Psoas muscle (tissue), 7 donors: ENCODE measurements at regions not wholly inside any gene's neighbourhood (a gene's known extent, or its start where the extent isn't known, plus 50 kb on each side); places are given as distances from the start of the nearest gene placed in this dataset.
"Not testable (repeated sequence)": the region's sequence is repeated elsewhere in the genome, so short reads cannot be mapped to it uniquely, and the experiment has no call there.

Experiments used
- ATAC-seq, 4 donors: fragments of 200-7000 bp; cut with Tn5 transposase; one replicate each; pipeline ENCODE4 v1.9.1; 2020; ENCODE audit warnings: moderate library complexity in 3 of 4, mild to moderate bottlenecking in 2 of 4
- DNase-seq, 2 donors: peaks; one replicate each; pipeline ENCODE4 v3.0.0-alpha.2; 2020
- H3K27ac ChIP-seq: fragments of 200-600 bp; one replicate; pipeline ENCODE4 v1.8.0; 2022
- H3K27me3 ChIP-seq, 3 donors: fragments of 200-600 bp in 1 of 3; one replicate each; pipeline versions ENCODE4 v1.6.1 to v1.8.0; 2013 to 2022; ENCODE audit warnings: low read length in 2 of 3, mild to moderate bottlenecking in 2 of 3, moderate library complexity in 1 of 3; ENCODE audit not compliant: insufficient read depth in 3 of 3
- H3K36me3 ChIP-seq, 2 donors: fragments of 200-600 bp in 1 of 2; one replicate each; pipeline versions ENCODE4 v1.6.1 to v1.8.0; 2013 to 2022; ENCODE audit warnings: low read depth in 1 of 2, mild to moderate bottlenecking in 1 of 2, moderate library complexity in 1 of 2; ENCODE audit not compliant: insufficient read depth in 1 of 2
- H3K4me1 ChIP-seq: fragments of 200-600 bp; one replicate; pipeline ENCODE4 v1.8.0; 2022
- H3K4me3 ChIP-seq: fragments of 200-600 bp; one replicate; pipeline ENCODE4 v1.8.0; 2022; ENCODE audit warnings: mild to moderate bottlenecking
- H3K9me3 ChIP-seq: fragments of 200-600 bp; one replicate; pipeline ENCODE4 v1.8.0; 2022
- CTCF ChIP-seq: fragments of 200-600 bp; IDR thresholded peaks from one replicate; pipeline ENCODE4 v1.8.0; 2022; ENCODE audit warnings: antibody characterized with exemption
- WGBS, 3 donors: extraction: QIAGEN DNeasy Blood & Tissue Kit; methylation state at CpG; one replicate each; pipeline versions ENCODE4 v1.1.6 to v1.1.7; 2013; 5-methylcytosine and 5-hydroxymethylcytosine counted together
- intact Hi-C, 2 donors: fragments of 100-400 bp; cut with DNase I; formaldehyde crosslinking; loops; one replicate each; pipeline versions ENCODE4 v1.11.0 to v1.14.2; 2022
- donor health status: healthy with polysubstance abuse.
- donor health status: DM: no; HTN: no; CAD: no; lungs with moderate emphysema.
- donor health status: Bipolar disorder and iron deficiency.
- donor health status: healthy.
- donor health status: DM: yes; HTN: yes; CAD: no.
- donor health status: DM: no; HTN: no; CAD: no.
- donor health status: DM: yes; HTN: yes; CAD: no.

GRCh38 chr12:19764408-19764807 lies 325.1 kb downstream of the AEBP2 start:
- ATAC-seq (no peak), DNase-seq (no peak)
- TF ChIP-seq CTCF: no peak
- intact Hi-C loops: no loop called here
- no peaks in the 10 kb centered on the region for H3K4me1 ChIP-seq
- no peak overlapping the region for H3K4me3 ChIP-seq
- no peaks in the 10 kb centered on the region for H3K9me3 ChIP-seq
- H3K27ac ChIP-seq: no peak overlapping the region
- WGBS, 3 donors: 74 to 77% (median 76%) methylated on average over 3 of the region's 3 CpGs
- no peaks in the 10 kb centered on the region for H3K27me3 ChIP-seq
- no peaks in the 10 kb centered on the region for H3K36me3 ChIP-seq

- 36 to 39% (median 38%) methylated on average over 2 of the region's 2 CpGs for WGBS, 3 donors
- Histone ChIP-seq H3K4me3 (no peak overlapping the region), H3K9me3 (no peaks in the 10 kb centered on the region), H3K36me3 (no peaks in the 10 kb centered on the region), H3K27ac (no peak overlapping the region), H3K4me1 (no peaks in the 10 kb centered on the region), H3K27me3 (no peaks in the 10 kb centered on the region)
- no peak for ATAC-seq
- intact Hi-C loops: no loop called here
- no peak for TF ChIP-seq CTCF
- DNase-seq: no peak
Measured at GRCh38 chr12:19771858-19772257, 332.6 kb downstream of the AEBP2 start.

- DNase-seq: no peak
- no peaks in the 10 kb centered on the region for H3K4me1 ChIP-seq
- no peaks in the 10 kb centered on the region for H3K9me3 ChIP-seq
- intact Hi-C loops: no loop called here
- H3K36me3 ChIP-seq: no peaks in the 10 kb centered on the region
- no peak for ATAC-seq
- H3K27ac ChIP-seq: no peak overlapping the region
- 86 to 92% (median 89%) methylated on average over 3 of the region's 3 CpGs for WGBS, 3 donors
- H3K27me3 ChIP-seq: no peaks in the 10 kb centered on the region
- no peak for TF ChIP-seq CTCF
- H3K4me3 ChIP-seq: no peak overlapping the region
Measured at GRCh38 chr12:19772776-19773175, 333.5 kb downstream of the AEBP2 start.

- Histone ChIP-seq H3K36me3 (no peaks in the 10 kb centered on the region), H3K9me3 (no peaks in the 10 kb centered on the region), H3K27me3 (no peaks in the 10 kb centered on the region), H3K4me1 (no peaks in the 10 kb centered on the region), H3K27ac (no peak overlapping the region), H3K4me3 (no peak overlapping the region)
- TF ChIP-seq CTCF: no peak
- no peak for ATAC-seq
- DNase-seq: no peak
- 94 to 95% (median 95%) methylated on average over 15 of the region's 15 CpGs for WGBS, 3 donors
- intact Hi-C loops: no loop called here
Measured at GRCh38 chr12:19775241-19775640, 335.9 kb downstream of the AEBP2 start.

- H3K36me3 ChIP-seq, H3K27me3 ChIP-seq, H3K27ac ChIP-seq, H3K9me3 ChIP-seq, intact Hi-C loops, ATAC-seq, H3K4me1 ChIP-seq, H3K4me3 ChIP-seq, DNase-seq: not testable (repeated sequence)
- WGBS, 3 donors: 96% methylated on average over 19 of the region's 19 CpGs
Measured at GRCh38 chr12:19775976-19776375, 336.7 kb downstream of the AEBP2 start.
